SK-N-SH treated with all-trans-retinoic acid at 6 μM for 48 hours (cell line): ENCODE measurements at regions not wholly inside any gene's neighbourhood (a gene's known extent, or its start where the extent isn't known, plus 50 kb on each side); places are given as distances from the start of the nearest gene placed in this dataset.

Source experiments
- TCF4 ChIP-seq: fragments of 250-450 bp; sonication (Bioruptor Pico); IDR thresholded peaks from 2 replicates; pipeline ENCODE4 v1.8.0; 2021; ENCODE audit warnings: mild to moderate bottlenecking, moderate library complexity, borderline replicate concordance
- ZFP30 ChIP-seq: fragments of 450-650 bp; formaldehyde crosslinking; IDR thresholded peaks from 2 replicates; pipeline ENCODE4 v1.5.0; 2022; ENCODE audit warnings: mild to moderate bottlenecking, moderate library complexity
- TF ChIP-seq, protein P1 (sequence below): fragments of 250-450 bp; sonication (Bioruptor Pico); IDR thresholded peaks from 2 replicates; pipeline ENCODE4 v1.5.0; 2020; ENCODE audit warnings: mild to moderate bottlenecking, moderate library complexity

DNA sequence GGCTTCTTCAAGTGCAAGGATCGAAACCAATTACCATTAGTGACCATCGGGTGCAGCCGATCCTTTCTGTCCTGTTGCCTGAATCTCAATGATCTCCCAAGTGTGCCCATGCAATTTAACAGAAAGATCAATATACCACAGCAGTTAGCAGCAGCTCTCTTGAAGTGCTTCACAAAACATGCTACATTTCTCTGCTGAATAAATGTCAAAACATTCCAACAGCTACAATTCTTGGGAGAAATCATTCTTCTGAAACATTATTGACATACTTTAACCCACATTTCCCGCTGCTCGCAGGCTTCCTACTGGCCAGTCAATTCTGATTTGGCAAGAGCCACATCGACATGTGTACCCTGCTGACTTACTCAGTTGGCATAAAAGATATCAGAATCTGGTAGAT, 907.7 kb downstream of the TMEM182 start (continued):
- TF ChIP-seq, protein P1, sequence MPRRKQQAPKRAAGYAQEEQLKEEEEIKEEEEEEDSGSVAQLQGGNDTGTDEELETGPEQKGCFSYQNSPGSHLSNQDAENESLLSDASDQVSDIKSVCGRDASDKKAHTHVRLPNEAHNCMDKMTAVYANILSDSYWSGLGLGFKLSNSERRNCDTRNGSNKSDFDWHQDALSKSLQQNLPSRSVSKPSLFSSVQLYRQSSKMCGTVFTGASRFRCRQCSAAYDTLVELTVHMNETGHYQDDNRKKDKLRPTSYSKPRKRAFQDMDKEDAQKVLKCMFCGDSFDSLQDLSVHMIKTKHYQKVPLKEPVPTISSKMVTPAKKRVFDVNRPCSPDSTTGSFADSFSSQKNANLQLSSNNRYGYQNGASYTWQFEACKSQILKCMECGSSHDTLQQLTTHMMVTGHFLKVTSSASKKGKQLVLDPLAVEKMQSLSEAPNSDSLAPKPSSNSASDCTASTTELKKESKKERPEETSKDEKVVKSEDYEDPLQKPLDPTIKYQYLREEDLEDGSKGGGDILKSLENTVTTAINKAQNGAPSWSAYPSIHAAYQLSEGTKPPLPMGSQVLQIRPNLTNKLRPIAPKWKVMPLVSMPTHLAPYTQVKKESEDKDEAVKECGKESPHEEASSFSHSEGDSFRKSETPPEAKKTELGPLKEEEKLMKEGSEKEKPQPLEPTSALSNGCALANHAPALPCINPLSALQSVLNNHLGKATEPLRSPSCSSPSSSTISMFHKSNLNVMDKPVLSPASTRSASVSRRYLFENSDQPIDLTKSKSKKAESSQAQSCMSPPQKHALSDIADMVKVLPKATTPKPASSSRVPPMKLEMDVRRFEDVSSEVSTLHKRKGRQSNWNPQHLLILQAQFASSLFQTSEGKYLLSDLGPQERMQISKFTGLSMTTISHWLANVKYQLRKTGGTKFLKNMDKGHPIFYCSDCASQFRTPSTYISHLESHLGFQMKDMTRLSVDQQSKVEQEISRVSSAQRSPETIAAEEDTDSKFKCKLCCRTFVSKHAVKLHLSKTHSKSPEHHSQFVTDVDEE (CRISPR knock-in tag), result no peak
- TF ChIP-seq ZFP30 (CRISPR knock-in tag) (no peak), TCF4 (CRISPR knock-in tag) (no peak)
